ENCODE measurements at regions not wholly inside any gene's neighbourhood (a gene's known extent, or its start where the extent isn't known, plus 50 kb on each side); places are given as distances from the start of the nearest gene placed in this dataset.

DNA sequence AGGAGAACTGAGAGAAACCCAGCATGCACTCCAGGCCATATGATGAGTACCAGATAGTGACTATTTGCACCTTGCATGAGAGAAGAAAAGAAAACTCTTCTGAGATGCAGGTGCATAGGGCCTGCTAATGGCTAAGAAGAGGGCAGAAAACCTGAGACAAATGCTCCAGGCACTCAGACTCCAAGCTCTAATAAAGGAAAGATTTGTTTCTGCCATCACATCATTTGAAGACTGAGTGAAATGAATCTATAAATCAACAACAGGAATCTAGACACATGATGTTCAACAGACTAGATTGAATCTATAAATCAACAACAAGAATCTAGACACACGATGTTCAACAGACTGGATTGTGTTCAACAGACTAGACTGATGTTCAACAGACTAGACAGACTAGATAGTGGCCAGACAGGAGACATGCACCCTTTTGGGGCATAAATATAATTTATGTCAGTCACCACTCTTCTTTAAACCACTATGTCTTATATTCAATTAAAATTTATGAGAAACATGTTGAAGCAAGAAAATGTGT lies 482.7 kb upstream of the UBE2E3 start:
- H3K27ac ChIP-seq, result no peak overlapping the region
- no peak overlapping the region for H3K4me3 ChIP-seq (ENCODE audit: low read depth, low read length)

GRCh38 chr2:180495606-180496005 lies 484.8 kb upstream of the UBE2E3 start:
- DNase-seq, result no peak
- in situ Hi-C loops (cut with HindIII; ENCODE audit: low pct_ligation_motif_present, low sequenced_read_pairs), result no loop called here
- Histone ChIP-seq H3K27me3 (replicated peaks) (no peaks in the 10 kb centered on the region), H3K36me3 (replicated peaks) (no peaks in the 10 kb centered on the region), H3K4me3 (ENCODE audit: low read depth, low read length) (no peak overlapping the region), H3K27ac (no peak overlapping the region)
- no peak for TF ChIP-seq CTCF (IDR thresholded peaks at IDR 0.05; ENCODE audit: low read depth, low read length, missing control alignments)

More for the DNA sequence above, 482.7 kb upstream of the UBE2E3 start:
- Histone ChIP-seq H3K36me3 (replicated peaks) (no peaks in the 10 kb centered on the region), H3K27me3 (replicated peaks) (no peaks in the 10 kb centered on the region)
- in situ Hi-C loops (cut with HindIII; ENCODE audit: low pct_ligation_motif_present, low sequenced_read_pairs), result no loop called here
- no peak for TF ChIP-seq CTCF (IDR thresholded peaks at IDR 0.05; ENCODE audit: low read depth, low read length, missing control alignments)
- no peak for DNase-seq

GRCh38 chr2:180494286-180494685 lies 486.1 kb upstream of the UBE2E3 start:
- TF ChIP-seq CTCF (IDR thresholded peaks at IDR 0.05; ENCODE audit: low read depth, low read length, missing control alignments), result no peak
- Histone ChIP-seq H3K27me3 (replicated peaks) (no peaks in the 10 kb centered on the region), H3K4me3 (ENCODE audit: low read depth, low read length) (no peak overlapping the region), H3K27ac (no peak overlapping the region), H3K36me3 (replicated peaks) (no peaks in the 10 kb centered on the region)
- in situ Hi-C loops (cut with HindIII; ENCODE audit: low pct_ligation_motif_present, low sequenced_read_pairs), result no loop called here
- no peak for DNase-seq

- no peak overlapping the region for H3K27ac ChIP-seq
- no peaks in the 10 kb centered on the region for H3K36me3 ChIP-seq (replicated peaks)
- DNase-seq, result no peak
- TF ChIP-seq CTCF (IDR thresholded peaks at IDR 0.05; ENCODE audit: low read depth, low read length, missing control alignments), result no peak
- H3K27me3 ChIP-seq (replicated peaks), result no peaks in the 10 kb centered on the region
- no peak overlapping the region for H3K4me3 ChIP-seq (ENCODE audit: low read depth, low read length)
- in situ Hi-C loops (cut with HindIII; ENCODE audit: low pct_ligation_motif_present, low sequenced_read_pairs), result no loop called here
These were observed 475.6 kb upstream of the CWC22 start for GRCh38 chr2:180482696-180483095.

GRCh38 chr2:180481998-180482397 lies 474.9 kb upstream of the CWC22 start:
- no peak overlapping the region for H3K27ac ChIP-seq
- H3K4me3 ChIP-seq (ENCODE audit: low read depth, low read length), result no peak overlapping the region
- no peaks in the 10 kb centered on the region for H3K36me3 ChIP-seq (replicated peaks)
- no peaks in the 10 kb centered on the region for H3K27me3 ChIP-seq (replicated peaks)
- no peak for DNase-seq
- TF ChIP-seq CTCF (IDR thresholded peaks at IDR 0.05; ENCODE audit: low read depth, low read length, missing control alignments), result no peak
- in situ Hi-C loops (cut with HindIII; ENCODE audit: low pct_ligation_motif_present, low sequenced_read_pairs), result no loop called here

DNA sequence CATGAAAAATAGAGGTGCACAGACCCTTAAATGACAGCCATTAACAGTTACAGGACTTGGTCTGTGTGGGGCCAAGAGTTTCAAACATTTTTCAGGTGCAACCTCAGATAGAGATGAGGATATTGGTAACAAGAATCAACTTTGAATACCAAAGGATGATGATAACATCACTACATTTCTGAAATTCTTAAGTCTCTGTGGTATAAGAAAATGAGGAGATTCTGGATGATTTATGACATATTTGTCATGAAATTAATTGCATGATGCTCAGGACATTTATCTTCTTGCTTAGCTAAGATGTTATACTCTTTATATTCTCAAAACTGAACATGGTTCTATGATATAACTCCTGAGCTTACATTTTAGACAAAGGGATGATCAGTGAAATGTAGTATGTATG lies 471.8 kb upstream of the CWC22 start:
- H3K36me3 ChIP-seq (replicated peaks), result no peaks in the 10 kb centered on the region
- in situ Hi-C loops (cut with HindIII; ENCODE audit: low pct_ligation_motif_present, low sequenced_read_pairs), result no loop called here
- H3K27me3 ChIP-seq (replicated peaks), result no peaks in the 10 kb centered on the region
- no peak for DNase-seq
- no peak for TF ChIP-seq CTCF (IDR thresholded peaks at IDR 0.05; ENCODE audit: low read depth, low read length, missing control alignments)
- H3K4me3 ChIP-seq (ENCODE audit: low read depth, low read length), result no peak overlapping the region
- H3K27ac ChIP-seq, result no peak overlapping the region

All from brain microvascular endothelial cell (primary cell).